ENCODE measurements at regions not wholly inside any gene's neighbourhood (a gene's known extent, or its start where the extent isn't known, plus 50 kb on each side); places are given as distances from the start of the nearest gene placed in this dataset.

- H3K9me3 ChIP-seq = no peaks in the 10 kb centered on the region
- no peak for TF ChIP-seq CTCF (IDR thresholded peaks at IDR 0.05)
- no peaks in the 10 kb centered on the region for H3K36me3 ChIP-seq (ENCODE audit: insufficient read depth in 1 of 2, low read depth in 1 of 2)
- no peaks in the 10 kb centered on the region for H3K4me1 ChIP-seq
- H3K27me3 ChIP-seq (ENCODE audit: insufficient read depth in 3 of 3, low read length in 2 of 3) = no peaks in the 10 kb centered on the region
- DNase-seq = no peak
- no peak overlapping the region for H3K4me3 ChIP-seq
- no peak for ATAC-seq
- 84 to 95% (median 90%) methylated on average over 1 of the region's 1 CpG for WGBS, 3 donors
- intact Hi-C loops (cut with DNase I) = no loop called here
- no peak overlapping the region for H3K27ac ChIP-seq
Observed at GRCh38 chr2:14867853-14868252, 235.3 kb downstream of the LRATD1 start.

- Histone ChIP-seq H3K27ac (no peak overlapping the region), H3K4me1 (no peaks in the 10 kb centered on the region), H3K27me3 (ENCODE audit: insufficient read depth in 3 of 3, low read length in 2 of 3) (no peaks in the 10 kb centered on the region), H3K9me3 (no peaks in the 10 kb centered on the region), H3K36me3 (ENCODE audit: insufficient read depth in 1 of 2, low read depth in 1 of 2) (no peaks in the 10 kb centered on the region), H3K4me3 (no peak overlapping the region)
- no peak for DNase-seq
- no peak for ATAC-seq
- no peak for TF ChIP-seq CTCF (IDR thresholded peaks at IDR 0.05)
- 79 to 85% (median 84%) methylated on average over 17 of the region's 17 CpGs for WGBS, 3 donors
- intact Hi-C loops (cut with DNase I) = no loop called here
Observed at GRCh38 chr2:14872779-14873325, 240.3 kb downstream of the LRATD1 start.

GRCh38 chr2:14881651-14882327 lies 249.3 kb downstream of the LRATD1 start:
- 38 to 51% (median 38%) methylated on average over 3 of the region's 3 CpGs for WGBS, 3 donors
- Histone ChIP-seq H3K36me3 (ENCODE audit: insufficient read depth in 1 of 2, low read depth in 1 of 2) (no peaks in the 10 kb centered on the region), H3K27ac (no peak overlapping the region), H3K4me1 (no peaks in the 10 kb centered on the region), H3K9me3 (no peaks in the 10 kb centered on the region), H3K4me3 (no peak overlapping the region), H3K27me3 (ENCODE audit: insufficient read depth in 3 of 3, low read length in 2 of 3) (no peaks in the 10 kb centered on the region)
- no peak for TF ChIP-seq CTCF (IDR thresholded peaks at IDR 0.05)
- DNase-seq (no peak), ATAC-seq (no peak)
- intact Hi-C loops (cut with DNase I) = no loop called here

GRCh38 chr2:14884651-14885050 lies 252.1 kb downstream of the LRATD1 start:
- H3K9me3 ChIP-seq = no peaks in the 10 kb centered on the region
- ATAC-seq (no peak), DNase-seq (no peak)
- no peaks in the 10 kb centered on the region for H3K27me3 ChIP-seq (ENCODE audit: insufficient read depth in 3 of 3, low read length in 2 of 3)
- TF ChIP-seq CTCF (IDR thresholded peaks at IDR 0.05) = no peak
- H3K4me1 ChIP-seq = no peaks in the 10 kb centered on the region
- no peaks in the 10 kb centered on the region for H3K36me3 ChIP-seq (ENCODE audit: insufficient read depth in 1 of 2, low read depth in 1 of 2)
- H3K4me3 ChIP-seq = no peak overlapping the region
- intact Hi-C loops (cut with DNase I) = no loop called here
- 87 to 91% (median 87%) methylated on average over 2 of the region's 2 CpGs for WGBS, 3 donors
- H3K27ac ChIP-seq = no peak overlapping the region

- intact Hi-C loops (cut with DNase I) = no loop called here
- no peak for ATAC-seq
- no peaks in the 10 kb centered on the region for H3K4me1 ChIP-seq
- 28 to 48% (median 39%) methylated on average over 3 of the region's 3 CpGs for WGBS, 3 donors
- H3K36me3 ChIP-seq (ENCODE audit: insufficient read depth in 1 of 2, low read depth in 1 of 2) = no peaks in the 10 kb centered on the region
- no peak for TF ChIP-seq CTCF (IDR thresholded peaks at IDR 0.05)
- H3K27ac ChIP-seq = no peak overlapping the region
- DNase-seq = no peak
- no peaks in the 10 kb centered on the region for H3K27me3 ChIP-seq (ENCODE audit: insufficient read depth in 3 of 3, low read length in 2 of 3)
- no peak overlapping the region for H3K4me3 ChIP-seq
- H3K9me3 ChIP-seq = no peaks in the 10 kb centered on the region
Observed at GRCh38 chr2:14891546-14891945, 259.0 kb downstream of the LRATD1 start.

Data from psoas muscle (tissue), 7 donors.